H1 (cell line): ENCODE measurements at regions not wholly inside any gene's neighbourhood (a gene's known extent, or its start where the extent isn't known, plus 50 kb on each side); places are given as distances from the start of the nearest gene placed in this dataset.

Experiments used
- ASH2L ChIP-seq: fragments of 200-600, 300-600 bp; sonication (generic); IDR thresholded peaks from one replicate; pipeline ENCODE4 v1.7.1; 2017; ENCODE audit warnings: low read length
- BRCA1 ChIP-seq: IDR thresholded peaks from 2 replicates; pipeline ENCODE4 v1.6.1; 2012; ENCODE audit warnings: low read depth, low read length, improper control_type of control experiment
- CBX5 ChIP-seq: fragments of 300-800, 300-1000 bp; sonication (generic); IDR thresholded peaks from 2 replicates; pipeline ENCODE4 v1.7.1; 2016; ENCODE audit warnings: antibody characterized with exemption, low read length, low read depth
- CEBPB ChIP-seq: IDR thresholded peaks from 2 replicates; pipeline ENCODE4 v1.6.1; 2012; ENCODE audit warnings: low read depth, low read length
- CHD1 ChIP-seq: IDR thresholded peaks from 2 replicates; pipeline ENCODE4 v1.6.1; 2012; ENCODE audit warnings: low read depth, low read length, improper control_type of control experiment
- CREB1 ChIP-seq: IDR thresholded peaks from 2 replicates; pipeline ENCODE4 v1.6.1; 2012; ENCODE audit warnings: inconsistent platforms
- EZH2 ChIP-seq: fragments of 200-600 bp; sonication (generic); IDR thresholded peaks from 2 replicates; pipeline ENCODE4 v1.7.1; 2012; ENCODE audit warnings: low read depth, mild to moderate bottlenecking, moderate library complexity, low read length, inconsistent platforms; ENCODE audit not compliant: severe bottlenecking
- FOSL1 ChIP-seq: IDR thresholded peaks from 2 replicates; pipeline ENCODE4 v1.6.1; 2011; ENCODE audit warnings: mild to moderate bottlenecking, low read depth, low read length, moderate library complexity; ENCODE audit not compliant: insufficient read depth
- HDAC2 ChIP-seq, 2 experiments: fragments of 300-600 bp in 1 of 2; sonication (generic) in 1 of 2; IDR thresholded peaks; 2 replicates each; pipeline ENCODE4 v1.6.1; 2011 to 2012; ENCODE audit warnings: low read depth in 2 of 2, low read length in 2 of 2, mild to moderate bottlenecking in 2 of 2, moderate library complexity in 2 of 2, borderline replicate concordance in 1 of 2, inconsistent platforms in 1 of 2
- MAFK ChIP-seq: IDR thresholded peaks from 2 replicates; pipeline ENCODE4 v1.6.1; 2012; ENCODE audit warnings: low read depth, mild to moderate bottlenecking, improper control_type of control experiment, low read length
- MAX ChIP-seq: IDR thresholded peaks from 2 replicates; pipeline ENCODE4 v1.6.1; 2012; ENCODE audit warnings: inconsistent platforms
- NANOG ChIP-seq: IDR thresholded peaks from 2 replicates; pipeline ENCODE4 v1.6.1; 2011; ENCODE audit warnings: low read length, low read depth, mild to moderate bottlenecking, inconsistent platforms; ENCODE audit not compliant: insufficient read depth, poor library complexity, severe bottlenecking
- POU5F1 ChIP-seq: IDR thresholded peaks from 2 replicates; pipeline ENCODE4 v1.6.1; 2011; ENCODE audit warnings: low read depth, mild to moderate bottlenecking, low read length, moderate library complexity
- RFX5 ChIP-seq: IDR thresholded peaks from 2 replicates; pipeline ENCODE4 v1.6.1; 2011; ENCODE audit warnings: low read depth, low read length, improper control_type of control experiment, borderline replicate concordance
- TAF1 ChIP-seq: IDR thresholded peaks from 2 replicates; pipeline ENCODE4 v1.6.1; 2011; ENCODE audit warnings: mild to moderate bottlenecking, low read depth, low read length
- YY1 ChIP-seq: IDR thresholded peaks from 2 replicates; pipeline ENCODE4 v1.6.1; 2011; ENCODE audit warnings: low read depth, mild to moderate bottlenecking, low read length

- TF ChIP-seq MAX, result peak; percentile 30; the same call in 1 of the 2 replicates
- 0 out of 2 replicates have a peak, but pooled peaks have one; percentile 23 for TF ChIP-seq CREB1
- 0 out of 2 replicates have a peak, but pooled peaks have one; percentile 31 for TF ChIP-seq POU5F1
- no peak for TF ChIP-seq FOSL1
- 0 out of 2 replicates have a peak, but pooled peaks have one; percentile 24 for TF ChIP-seq CEBPB
- TF ChIP-seq CHD1, result no peak
- TF ChIP-seq EZH2, result no peak
- no peak for TF ChIP-seq CBX5
- TF ChIP-seq YY1, result no peak
- TF ChIP-seq HDAC2 (IDR thresholded peaks at IDR 0.05; ENCODE audit: borderline replicate concordance in 1 of 2, low read depth in 2 of 2, low read length in 2 of 2), result peak in 1 of 2 experiments; percentile 24; a peak in 1 of 4 replicates
- TF ChIP-seq ASH2L, result peak; percentile 35
- TF ChIP-seq MAFK, result no peak
- no peak for TF ChIP-seq RFX5
- peak; percentile 85 for TF ChIP-seq NANOG
- no peak for TF ChIP-seq BRCA1
- TF ChIP-seq TAF1, result peak; percentile 60; the same call in 1 of the 2 replicates
These were observed 103.1 kb upstream of the SPATS2L start (continued) for GRCh38 chr2:200203381-200203827.
